ENCODE measurements at regions not wholly inside any gene's neighbourhood (a gene's known extent, or its start where the extent isn't known, plus 50 kb on each side); places are given as distances from the start of the nearest gene placed in this dataset.

DNA sequence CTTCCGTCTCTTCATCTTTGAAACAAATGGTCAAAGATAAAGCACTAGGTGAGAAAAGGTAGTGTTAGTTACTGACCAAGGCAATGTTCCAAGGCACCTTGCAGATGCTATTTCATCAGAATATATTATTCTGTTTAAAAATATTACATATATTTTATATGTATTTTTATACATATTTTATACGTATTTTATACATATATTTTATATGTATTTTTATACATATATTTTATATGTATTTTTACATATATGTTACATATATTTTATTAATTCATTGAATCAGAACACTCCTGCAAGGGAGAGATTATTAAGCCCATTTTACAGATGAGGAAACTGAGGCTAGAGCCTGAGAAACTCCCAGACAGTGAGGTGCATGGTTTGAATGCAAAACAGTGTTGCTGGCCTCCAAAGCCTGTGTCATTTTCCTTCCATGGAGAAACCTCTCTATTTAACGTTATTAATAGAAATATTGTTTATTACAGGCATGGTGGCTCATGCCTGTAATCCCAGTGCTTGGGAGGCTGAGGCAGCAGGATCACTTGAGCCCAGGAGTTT is 120.6 kb upstream of the CD82 start:
- no peaks in the 10 kb centered on the region for H3K36me3 Mint-ChIP-seq
- no peak overlapping the region for H3K27ac Mint-ChIP-seq
- H3K4me1 Mint-ChIP-seq (ENCODE audit: unreplicated experiment) = peaks cover 9% of the 10 kb centered on the region
- H3K9me3 Mint-ChIP-seq = peaks cover 8% of the 10 kb centered on the region
- no peak overlapping the region for H3K4me3 Mint-ChIP-seq
- H3K27me3 Mint-ChIP-seq = peaks cover 26% of the 10 kb centered on the region
- TF ChIP-seq, protein P1, sequence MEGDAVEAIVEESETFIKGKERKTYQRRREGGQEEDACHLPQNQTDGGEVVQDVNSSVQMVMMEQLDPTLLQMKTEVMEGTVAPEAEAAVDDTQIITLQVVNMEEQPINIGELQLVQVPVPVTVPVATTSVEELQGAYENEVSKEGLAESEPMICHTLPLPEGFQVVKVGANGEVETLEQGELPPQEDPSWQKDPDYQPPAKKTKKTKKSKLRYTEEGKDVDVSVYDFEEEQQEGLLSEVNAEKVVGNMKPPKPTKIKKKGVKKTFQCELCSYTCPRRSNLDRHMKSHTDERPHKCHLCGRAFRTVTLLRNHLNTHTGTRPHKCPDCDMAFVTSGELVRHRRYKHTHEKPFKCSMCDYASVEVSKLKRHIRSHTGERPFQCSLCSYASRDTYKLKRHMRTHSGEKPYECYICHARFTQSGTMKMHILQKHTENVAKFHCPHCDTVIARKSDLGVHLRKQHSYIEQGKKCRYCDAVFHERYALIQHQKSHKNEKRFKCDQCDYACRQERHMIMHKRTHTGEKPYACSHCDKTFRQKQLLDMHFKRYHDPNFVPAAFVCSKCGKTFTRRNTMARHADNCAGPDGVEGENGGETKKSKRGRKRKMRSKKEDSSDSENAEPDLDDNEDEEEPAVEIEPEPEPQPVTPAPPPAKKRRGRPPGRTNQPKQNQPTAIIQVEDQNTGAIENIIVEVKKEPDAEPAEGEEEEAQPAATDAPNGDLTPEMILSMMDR (conservative IDR thresholded peaks at IDR 0.05) = no peak
- DNase-seq (ENCODE audit: extremely low spot score, unreplicated experiment) = no peak

DNA sequence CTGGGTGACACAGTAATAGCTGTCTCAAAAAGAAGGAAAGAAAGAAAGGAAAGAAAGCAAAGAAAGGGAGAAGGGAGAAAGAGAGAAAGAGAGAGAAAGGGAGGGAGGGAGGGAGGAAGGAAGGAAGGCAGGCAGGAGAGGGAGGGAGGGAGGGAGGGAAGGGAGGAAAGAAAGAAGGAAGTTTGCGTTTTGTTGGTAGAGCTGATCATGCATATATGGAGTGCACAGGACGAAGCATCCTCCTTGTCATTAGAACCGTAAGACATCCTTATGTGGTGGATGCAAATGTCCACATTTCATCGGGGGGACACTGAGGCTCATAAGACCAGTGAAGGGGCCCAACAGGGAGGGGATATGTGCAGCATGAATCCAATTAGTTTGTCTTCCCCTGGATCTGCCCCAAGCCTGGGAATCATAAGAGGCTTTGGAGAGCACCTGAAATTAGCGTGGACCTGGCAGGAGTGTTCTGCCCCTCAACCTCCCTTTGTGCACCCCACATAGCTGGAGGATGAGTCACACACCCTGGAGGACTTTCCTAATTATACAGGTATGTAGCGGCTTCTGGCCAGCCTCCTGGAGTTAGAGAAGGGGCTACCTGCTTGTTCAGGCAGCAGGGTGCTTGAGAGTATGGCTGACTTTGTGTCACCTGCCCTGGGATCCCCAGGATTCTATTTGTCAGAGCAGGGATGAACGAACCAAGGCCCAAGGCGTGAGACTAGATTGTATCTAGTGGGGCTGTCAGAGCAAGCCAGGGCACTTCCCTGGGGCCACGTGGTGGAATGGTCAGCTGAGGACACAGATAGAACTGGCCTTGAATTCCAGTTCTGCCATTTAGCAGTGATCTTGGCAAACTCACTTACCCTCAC is 119.7 kb upstream of the CD82 start:
- Mint-ChIP-seq H3K27ac (no peak overlapping the region), H3K36me3 (no peaks in the 10 kb centered on the region), H3K4me3 (peak overlapping the region; percentile 22), H3K4me1 (ENCODE audit: unreplicated experiment) (peaks cover 9% of the 10 kb centered on the region), H3K27me3 (peaks cover 18% of the 10 kb centered on the region), H3K9me3 (no peaks in the 10 kb centered on the region)
- TF ChIP-seq, protein P1 (conservative IDR thresholded peaks at IDR 0.05) = no peak
- no peak for DNase-seq (ENCODE audit: extremely low spot score, unreplicated experiment)

DNA sequence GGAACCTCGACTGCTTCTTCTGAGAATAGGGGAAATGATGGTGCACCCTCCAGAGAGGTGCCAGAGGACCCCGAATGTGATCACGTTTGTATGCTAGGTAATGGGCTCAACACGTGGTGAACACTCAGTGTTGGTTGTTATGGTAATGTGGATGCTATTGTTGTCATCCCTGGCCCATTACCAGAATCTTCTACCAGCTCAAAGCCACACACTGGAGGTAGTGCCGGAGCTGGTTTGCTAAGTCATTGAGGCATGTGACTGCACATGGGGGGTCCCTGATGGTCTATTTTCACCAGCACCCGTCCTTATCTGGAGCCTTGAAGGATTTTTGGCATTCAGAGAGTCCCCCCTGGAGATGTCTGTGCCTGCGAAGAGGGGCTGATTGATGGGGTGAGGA is 119.1 kb upstream of the CD82 start:
- DNase-seq (ENCODE audit: extremely low spot score, unreplicated experiment) = no peak
- Mint-ChIP-seq H3K27me3 (peaks cover 22% of the 10 kb centered on the region), H3K27ac (no peak overlapping the region), H3K4me1 (ENCODE audit: unreplicated experiment) (peaks cover 9% of the 10 kb centered on the region), H3K9me3 (no peaks in the 10 kb centered on the region), H3K4me3 (no peak overlapping the region), H3K36me3 (no peaks in the 10 kb centered on the region)
- TF ChIP-seq, protein P1 (conservative IDR thresholded peaks at IDR 0.05) = no peak

DNA sequence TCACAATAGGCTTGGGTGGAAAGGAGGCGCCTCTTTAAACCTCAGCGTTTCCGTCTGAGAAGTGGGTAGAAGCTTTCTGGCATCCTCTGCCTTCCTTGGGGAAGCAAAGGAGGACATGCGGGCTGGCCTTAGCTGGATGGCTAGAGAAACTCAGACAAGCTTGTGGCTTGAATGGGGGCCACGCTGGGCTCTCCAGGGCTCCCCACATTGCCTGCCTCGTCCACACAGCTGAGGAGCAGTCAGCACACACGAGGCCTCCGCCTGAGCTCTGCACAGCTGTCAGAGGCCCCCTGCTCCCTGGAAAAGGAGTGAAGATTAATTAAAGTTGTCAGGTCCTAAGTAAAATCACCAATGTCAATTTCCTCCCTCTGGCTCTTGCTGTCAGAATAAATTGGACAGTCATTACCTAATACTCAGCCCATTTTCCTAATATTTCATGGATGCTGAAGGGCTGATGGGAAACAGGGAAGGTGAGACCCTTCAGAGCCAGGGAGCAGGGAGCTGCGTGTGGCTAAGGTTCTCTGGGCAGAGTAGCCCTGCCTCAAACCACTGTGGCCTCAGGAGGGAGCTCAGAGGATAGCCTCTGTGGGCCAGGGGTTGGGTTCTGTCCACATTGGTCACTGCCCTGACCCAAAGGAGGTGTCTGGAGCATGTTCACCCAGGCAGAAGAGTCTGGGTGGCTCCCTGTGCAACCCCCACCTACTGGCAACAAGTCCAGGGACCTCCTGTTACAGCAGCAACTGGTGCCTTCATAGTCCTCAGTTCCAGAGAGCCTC is 118.3 kb upstream of the CD82 start:
- no peak overlapping the region for H3K4me3 Mint-ChIP-seq
- no peaks in the 10 kb centered on the region for H3K9me3 Mint-ChIP-seq
- TF ChIP-seq, protein P1 (conservative IDR thresholded peaks at IDR 0.05) = no peak
- H3K4me1 Mint-ChIP-seq (ENCODE audit: unreplicated experiment) = peaks cover 9% of the 10 kb centered on the region
- DNase-seq (ENCODE audit: extremely low spot score, unreplicated experiment) = no peak
- H3K27ac Mint-ChIP-seq = no peak overlapping the region
- H3K36me3 Mint-ChIP-seq = no peaks in the 10 kb centered on the region
- peaks cover 22% of the 10 kb centered on the region for H3K27me3 Mint-ChIP-seq

DNA sequence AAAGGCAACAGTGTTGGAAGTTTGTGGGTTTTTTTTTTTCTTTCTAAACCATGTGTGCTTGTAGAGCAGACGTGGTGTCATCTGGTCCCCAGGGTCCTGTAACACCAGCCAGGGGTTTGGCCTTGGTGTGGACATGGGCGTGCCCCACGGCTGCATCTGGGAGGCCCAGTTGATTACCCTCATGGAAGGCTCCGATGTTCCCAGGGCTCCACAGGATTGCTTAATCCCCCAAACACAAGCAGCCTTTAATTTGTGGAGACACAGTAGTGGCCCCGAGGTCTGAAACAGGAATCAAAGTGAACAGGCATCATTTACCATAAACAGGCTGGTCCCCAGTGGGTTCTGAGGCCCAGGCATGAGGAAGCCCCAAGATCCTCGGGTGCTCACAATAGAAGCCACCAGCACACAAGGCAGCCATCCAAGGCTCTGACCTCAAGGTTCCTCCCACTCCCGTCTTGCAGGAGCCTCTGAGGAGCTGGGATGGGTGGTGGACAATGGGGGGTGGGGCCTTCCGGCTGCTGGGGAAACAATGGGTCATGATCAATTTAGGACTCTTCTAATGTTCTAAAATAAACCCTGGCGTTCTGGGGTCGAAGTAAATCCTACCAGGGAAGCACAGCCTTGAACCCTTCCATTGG is 115.0 kb upstream of the CD82 start:
- TF ChIP-seq, protein P1 (conservative IDR thresholded peaks at IDR 0.05) = no peak
- Mint-ChIP-seq H3K4me1 (ENCODE audit: unreplicated experiment) (peaks cover 9% of the 10 kb centered on the region), H3K27me3 (peaks cover 17% of the 10 kb centered on the region), H3K4me3 (no peak overlapping the region), H3K27ac (no peak overlapping the region), H3K36me3 (no peaks in the 10 kb centered on the region), H3K9me3 (no peaks in the 10 kb centered on the region)
- no peak for DNase-seq (ENCODE audit: extremely low spot score, unreplicated experiment)

Data from type B pancreatic cell (in vitro differentiated cells).